KMS-11 (cell line): ENCODE measurements at regions not wholly inside any gene's neighbourhood (a gene's known extent, or its start where the extent isn't known, plus 50 kb on each side); places are given as distances from the start of the nearest gene placed in this dataset.

ENCODE experiments used
- H2AFZ ChIP-seq: fragments of 200-600 bp; sonication (generic); 2 replicates; pipeline ENCODE4 v1.6.1; 2016; ENCODE audit warnings: antibody characterized with exemption, mixed run types, low read depth
- H3K27ac ChIP-seq: fragments of 200-600 bp; sonication (generic); 2 replicates; pipeline ENCODE4 v1.6.1; 2016; ENCODE audit warnings: mild to moderate bottlenecking, mixed run types
- H3K27me3 ChIP-seq: fragments of 200-600 bp; sonication (generic); 2 replicates; pipeline ENCODE4 v1.6.1; 2017; ENCODE audit warnings: mild to moderate bottlenecking, low read depth, mixed run types, moderate library complexity; ENCODE audit not compliant: insufficient read depth
- H3K36me3 ChIP-seq: fragments of 200-600 bp; sonication (generic); 2 replicates; pipeline ENCODE4 v1.6.1; 2017; ENCODE audit warnings: mild to moderate bottlenecking, mixed run types; ENCODE audit not compliant: insufficient read depth
- H3K4me1 ChIP-seq: fragments of 200-600 bp; sonication (generic); 2 replicates; pipeline ENCODE4 v1.6.1; 2016; ENCODE audit warnings: mild to moderate bottlenecking, low read depth, mixed run types; ENCODE audit not compliant: poor library complexity, severe bottlenecking
- H3K4me2 ChIP-seq: fragments of 200-600 bp; sonication (generic); 2 replicates; pipeline ENCODE4 v1.7.0; 2016; ENCODE audit warnings: mild to moderate bottlenecking, mixed run types
- H3K4me3 ChIP-seq: fragments of 200-600 bp; sonication (generic); IDR thresholded peaks from 2 replicates; pipeline ENCODE4 v1.6.1; 2017; ENCODE audit warnings: low read depth, low read length, mixed read lengths; ENCODE audit not compliant: insufficient read depth
- H3K79me2 ChIP-seq: fragments of 200-600 bp; sonication (generic); 2 replicates; pipeline ENCODE4 v1.6.1; 2016; ENCODE audit warnings: low read depth, mixed run types; ENCODE audit not compliant: insufficient read depth
- H3K9ac ChIP-seq: fragments of 200-600 bp; sonication (generic); 2 replicates; pipeline ENCODE4 v1.6.1; 2016; ENCODE audit warnings: mild to moderate bottlenecking, mixed run types
- H4K20me1 ChIP-seq: fragments of 200-600 bp; sonication (generic); 2 replicates; pipeline ENCODE4 v1.6.1; 2016; ENCODE audit warnings: mild to moderate bottlenecking, mixed run types; ENCODE audit not compliant: insufficient read depth
- TF ChIP-seq, protein P1 (sequence below): fragments of 200-600 bp; sonication (generic); conservative IDR thresholded peaks from 2 replicates; pipeline ENCODE4 v1.6.1; 2017; ENCODE audit warnings: low read depth, mild to moderate bottlenecking, antibody characterized with exemption, low read length, moderate library complexity, mixed read lengths

GRCh38 chr1:25105836-25106235, 126.5 kb downstream of the SYF2 start:
- H3K4me1 ChIP-seq: peaks cover 18% of the 10 kb centered on the region
- no peak overlapping the region for H3K27ac ChIP-seq
- no peak overlapping the region for H3K9ac ChIP-seq
- TF ChIP-seq, protein P1, sequence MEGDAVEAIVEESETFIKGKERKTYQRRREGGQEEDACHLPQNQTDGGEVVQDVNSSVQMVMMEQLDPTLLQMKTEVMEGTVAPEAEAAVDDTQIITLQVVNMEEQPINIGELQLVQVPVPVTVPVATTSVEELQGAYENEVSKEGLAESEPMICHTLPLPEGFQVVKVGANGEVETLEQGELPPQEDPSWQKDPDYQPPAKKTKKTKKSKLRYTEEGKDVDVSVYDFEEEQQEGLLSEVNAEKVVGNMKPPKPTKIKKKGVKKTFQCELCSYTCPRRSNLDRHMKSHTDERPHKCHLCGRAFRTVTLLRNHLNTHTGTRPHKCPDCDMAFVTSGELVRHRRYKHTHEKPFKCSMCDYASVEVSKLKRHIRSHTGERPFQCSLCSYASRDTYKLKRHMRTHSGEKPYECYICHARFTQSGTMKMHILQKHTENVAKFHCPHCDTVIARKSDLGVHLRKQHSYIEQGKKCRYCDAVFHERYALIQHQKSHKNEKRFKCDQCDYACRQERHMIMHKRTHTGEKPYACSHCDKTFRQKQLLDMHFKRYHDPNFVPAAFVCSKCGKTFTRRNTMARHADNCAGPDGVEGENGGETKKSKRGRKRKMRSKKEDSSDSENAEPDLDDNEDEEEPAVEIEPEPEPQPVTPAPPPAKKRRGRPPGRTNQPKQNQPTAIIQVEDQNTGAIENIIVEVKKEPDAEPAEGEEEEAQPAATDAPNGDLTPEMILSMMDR: no peak
- no peaks in the 10 kb centered on the region for H3K79me2 ChIP-seq
- H3K36me3 ChIP-seq: no peaks in the 10 kb centered on the region
- H4K20me1 ChIP-seq: no peaks in the 10 kb centered on the region
- H3K4me3 ChIP-seq: no peak overlapping the region
- no peak overlapping the region for H2AFZ ChIP-seq
- no peaks in the 10 kb centered on the region for H3K27me3 ChIP-seq
- no peak overlapping the region; the same call in 1 of the 2 replicates for H3K4me2 ChIP-seq

- H3K27ac ChIP-seq: no peak overlapping the region
- no peak overlapping the region for H2AFZ ChIP-seq
- H3K79me2 ChIP-seq: no peaks in the 10 kb centered on the region
- no peak overlapping the region for H3K4me2 ChIP-seq
- no peaks in the 10 kb centered on the region for H4K20me1 ChIP-seq
- TF ChIP-seq, protein P1: no peak
- H3K27me3 ChIP-seq: no peaks in the 10 kb centered on the region
- H3K36me3 ChIP-seq: no peaks in the 10 kb centered on the region
- no peak overlapping the region for H3K9ac ChIP-seq
- H3K4me1 ChIP-seq: peaks cover 22% of the 10 kb centered on the region
- no peak overlapping the region for H3K4me3 ChIP-seq
Measured at GRCh38 chr1:25104932-25105561, 127.3 kb downstream of the SYF2 start.

DNA sequence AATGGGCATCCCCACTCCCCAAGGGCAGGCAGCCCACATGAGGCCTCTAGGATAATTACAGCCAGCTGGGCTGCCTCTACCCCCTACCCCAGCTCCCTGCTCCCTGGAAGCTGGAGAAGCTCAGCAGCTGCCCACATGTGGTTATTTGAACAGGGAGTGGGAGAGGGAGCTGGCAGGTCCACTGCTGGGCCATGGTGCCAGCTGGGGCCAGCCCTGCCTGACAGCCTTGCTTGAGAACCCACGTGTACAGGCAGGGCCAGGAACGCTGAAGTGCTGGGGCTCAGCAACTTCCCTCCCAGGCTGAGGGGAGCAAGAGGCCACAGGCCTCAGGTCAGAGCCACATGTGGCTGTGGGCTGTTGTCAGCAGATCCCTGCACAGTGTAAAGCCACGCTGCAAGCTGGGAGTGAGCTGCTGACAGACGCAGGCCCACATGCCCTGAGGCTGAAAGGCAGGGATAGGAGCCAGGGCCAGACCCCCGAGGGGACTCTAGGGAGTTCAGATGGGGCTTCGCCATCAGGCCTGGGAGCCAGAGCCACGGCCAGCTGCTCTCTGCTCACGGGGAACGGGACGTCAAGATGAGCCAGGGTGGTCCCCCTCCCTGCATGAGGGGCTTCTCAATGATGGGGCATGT, 129.0 kb downstream of the SYF2 start:
- H4K20me1 ChIP-seq: no peaks in the 10 kb centered on the region
- TF ChIP-seq, protein P1: no peak
- H3K79me2 ChIP-seq: no peaks in the 10 kb centered on the region
- no peaks in the 10 kb centered on the region for H3K36me3 ChIP-seq
- no peak overlapping the region for H3K4me3 ChIP-seq
- no peaks in the 10 kb centered on the region for H3K27me3 ChIP-seq
- peaks cover 28% of the 10 kb centered on the region for H3K4me1 ChIP-seq
- no peak overlapping the region for H2AFZ ChIP-seq
- no peak overlapping the region for H3K27ac ChIP-seq
- H3K4me2 ChIP-seq: no peak overlapping the region
- no peak overlapping the region for H3K9ac ChIP-seq

DNA sequence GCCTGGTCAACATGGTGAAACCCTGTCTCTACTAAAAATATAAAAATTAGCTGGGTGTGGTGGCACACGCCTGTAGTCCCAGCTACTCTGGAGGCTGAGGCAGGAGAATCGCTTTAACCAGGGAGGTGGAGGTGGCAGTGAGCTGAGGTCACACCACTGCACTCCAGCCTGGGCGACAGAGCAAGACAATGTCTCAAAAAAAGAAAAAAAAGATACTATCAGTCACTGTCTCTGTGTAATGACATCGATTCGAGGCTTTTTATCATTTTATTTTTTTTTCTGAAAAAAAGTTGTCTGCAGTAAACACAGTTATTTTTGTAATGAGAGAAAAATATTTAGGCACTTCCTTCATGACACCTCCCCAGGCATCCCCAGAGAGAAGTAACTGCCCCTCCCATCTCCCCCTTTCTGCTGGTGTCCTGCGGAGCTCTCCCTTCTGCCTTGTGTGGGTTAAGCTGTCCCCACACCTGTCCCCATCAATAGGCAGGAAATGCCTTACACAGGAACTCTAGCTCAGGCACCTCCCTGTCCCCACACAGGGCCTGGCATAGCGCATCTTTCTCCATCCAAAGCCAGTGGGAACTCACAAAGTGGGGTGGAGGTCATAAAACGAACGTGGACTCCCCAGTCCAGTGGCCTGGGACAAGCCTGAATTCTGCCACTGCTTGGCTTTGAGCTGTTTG, 132.0 kb downstream of the SYF2 start:
- Histone ChIP-seq H3K36me3 (no peaks in the 10 kb centered on the region), H2AFZ (peak overlapping the region; percentile 71; the same call in 1 of the 2 replicates), H3K9ac (no peak overlapping the region), H3K4me2 (no peak overlapping the region), H3K4me3 (no peak overlapping the region), H4K20me1 (no peaks in the 10 kb centered on the region), H3K27ac (no peak overlapping the region), H3K27me3 (no peaks in the 10 kb centered on the region), H3K4me1 (peaks cover 27% of the 10 kb centered on the region), H3K79me2 (no peaks in the 10 kb centered on the region)
- TF ChIP-seq, protein P1: no peak
